CD14-positive monocyte (primary cell): ENCODE measurements at regions not wholly inside any gene's neighbourhood (a gene's known extent, or its start where the extent isn't known, plus 50 kb on each side); places are given as distances from the start of the nearest gene placed in this dataset.

ENCODE experiments used
- DNase-seq, 3 donors: peaks; one replicate each; pipeline ENCODE4 v3.0.0-alpha.2; 2011 to 2022
- H2AFZ ChIP-seq: 2 replicates; pipeline ENCODE4 v1.6.0; 2012; ENCODE audit warnings: mild to moderate bottlenecking, low read depth, low read length, inconsistent platforms; ENCODE audit not compliant: insufficient read depth, poor library complexity, severe bottlenecking
- H3K27ac ChIP-seq, 2 donors: 1 replicate in 1 of 2; 2 replicates in 1 of 2; pipeline ENCODE4 v1.5.1; 2012 to 2013; ENCODE audit warnings: low read length in 2 of 2, control low read depth in 1 of 2, inconsistent platforms in 1 of 2, low read depth in 1 of 2, mild to moderate bottlenecking in 1 of 2
- H3K27me3 ChIP-seq, 2 donors: one replicate each; pipeline versions ENCODE4 v1.6.0 to v1.6.1; 2011 to 2013; ENCODE audit warnings: low read length in 2 of 2; ENCODE audit not compliant: control insufficient read depth in 2 of 2, insufficient read depth in 2 of 2
- H3K36me3 ChIP-seq, 2 donors: replicated peaks in 1 of 2; 1 replicate in 1 of 2; 2 replicates in 1 of 2; pipeline versions ENCODE4 v1.5.1 to v1.6.1; 2012 to 2013; ENCODE audit warnings: low read length in 2 of 2, control low read depth in 1 of 2, inconsistent platforms in 1 of 2, mild to moderate bottlenecking in 1 of 2; ENCODE audit not compliant: insufficient read depth in 2 of 2, control insufficient read depth in 1 of 2
- H3K4me1 ChIP-seq, 2 donors: 1 replicate in 1 of 2; 2 replicates in 1 of 2; pipeline versions ENCODE4 v1.5.1 to v1.6.1; 2012 to 2013; ENCODE audit warnings: low read length in 2 of 2, control low read depth in 1 of 2, inconsistent platforms in 1 of 2, mild to moderate bottlenecking in 1 of 2, moderate library complexity in 1 of 2; ENCODE audit not compliant: insufficient read depth in 2 of 2, control insufficient read depth in 1 of 2
- H3K4me2 ChIP-seq: replicated peaks from 2 replicates; pipeline ENCODE3; 2012; ENCODE audit warnings: low read length, moderate library complexity, mild to moderate bottlenecking; ENCODE audit not compliant: poor library complexity, severe bottlenecking; ENCODE audit errors: extremely low read depth
- H3K4me3 ChIP-seq, 3 experiments: fragments of 200-600 bp in 1 of 3; sonication (generic) in 1 of 3; replicated peaks in 1 of 3; 1 replicate in 2 of 3; 2 replicates in 1 of 3; pipeline ENCODE4 v1.5.1; 2011 to 2013; ENCODE audit warnings: low read length in 3 of 3, mild to moderate bottlenecking in 3 of 3, control low read depth in 2 of 3, low read depth in 2 of 3, inconsistent platforms in 1 of 3, moderate library complexity in 1 of 3
- H3K79me2 ChIP-seq: 2 replicates; pipeline ENCODE4 v1.6.0; 2012; ENCODE audit warnings: mild to moderate bottlenecking, control low read depth, inconsistent platforms, low read length, moderate library complexity; ENCODE audit not compliant: insufficient read depth
- H3K9ac ChIP-seq: 2 replicates; pipeline ENCODE4 v1.6.0; 2017; ENCODE audit warnings: low read length, mild to moderate bottlenecking; ENCODE audit not compliant: insufficient read depth, poor library complexity, severe bottlenecking
- H3K9me3 ChIP-seq, 2 donors: replicated peaks in 1 of 2; 1 replicate in 1 of 2; 2 replicates in 1 of 2; pipeline versions ENCODE4 v1.5.1 to v1.6.1; 2012 to 2013; ENCODE audit warnings: low read length in 2 of 2, control low read depth in 1 of 2; ENCODE audit not compliant: control insufficient read depth in 1 of 2, insufficient read depth in 1 of 2
- H4K20me1 ChIP-seq: 2 replicates; pipeline ENCODE4 v1.6.0; 2012; ENCODE audit warnings: mild to moderate bottlenecking, low read length, control low read depth, moderate library complexity; ENCODE audit not compliant: insufficient read depth
- H3K27ac Mint-ChIP-seq, 7 donors: one replicate each; pipeline ENCODE4 v1.8.0; 2020; ENCODE audit warnings: mild to moderate bottlenecking in 7 of 7, mixed read lengths in 7 of 7, moderate library complexity in 6 of 7, inconsistent platforms in 2 of 7
- H3K27me3 Mint-ChIP-seq, 3 donors: one replicate each; pipeline ENCODE4 v1.8.0; 2021 to 2022; ENCODE audit warnings: low read depth in 3 of 3, mild to moderate bottlenecking in 3 of 3, mixed read lengths in 3 of 3, moderate library complexity in 3 of 3, inconsistent platforms in 1 of 3
- H3K36me3 Mint-ChIP-seq, 2 donors: one replicate each; pipeline ENCODE4 v1.8.0; 2020; ENCODE audit warnings: mixed read lengths in 2 of 2, inconsistent platforms in 1 of 2, mild to moderate bottlenecking in 1 of 2
- H3K4me1 Mint-ChIP-seq: one replicate; pipeline ENCODE4 v1.8.0; 2020; ENCODE audit warnings: mild to moderate bottlenecking, mixed read lengths
- H3K4me3 Mint-ChIP-seq, 2 donors: one replicate each; pipeline ENCODE4 v1.8.0; 2020; ENCODE audit warnings: mild to moderate bottlenecking in 2 of 2, mixed read lengths in 2 of 2, moderate library complexity in 1 of 2
- H3K9me3 Mint-ChIP-seq, 7 donors: one replicate each; pipeline ENCODE4 v1.8.0; 2020 to 2022; ENCODE audit warnings: mixed read lengths in 7 of 7, mild to moderate bottlenecking in 6 of 7, moderate library complexity in 6 of 7, inconsistent platforms in 2 of 7
- WGBS: methylation state at CpG from one replicate; pipeline ENCODE4 v1.1.5; 2013; ENCODE audit warnings: missing lambda C conversion rate; ENCODE audit not compliant: insufficient coverage; 5-methylcytosine and 5-hydroxymethylcytosine counted together
- intact Hi-C, 2 donors: fragments of 100-400 bp; cut with micrococcal nuclease; formaldehyde crosslinking; loops; one replicate each; pipeline versions ENCODE4 v1.15.0 to v1.15.1; 2023
- TF ChIP-seq, protein P1 (sequence below): fragments of 200-600 bp; IDR thresholded peaks from one replicate; pipeline ENCODE4 v1.8.0; 2022; ENCODE audit warnings: antibody characterized with exemption, mild to moderate bottlenecking

DNA sequence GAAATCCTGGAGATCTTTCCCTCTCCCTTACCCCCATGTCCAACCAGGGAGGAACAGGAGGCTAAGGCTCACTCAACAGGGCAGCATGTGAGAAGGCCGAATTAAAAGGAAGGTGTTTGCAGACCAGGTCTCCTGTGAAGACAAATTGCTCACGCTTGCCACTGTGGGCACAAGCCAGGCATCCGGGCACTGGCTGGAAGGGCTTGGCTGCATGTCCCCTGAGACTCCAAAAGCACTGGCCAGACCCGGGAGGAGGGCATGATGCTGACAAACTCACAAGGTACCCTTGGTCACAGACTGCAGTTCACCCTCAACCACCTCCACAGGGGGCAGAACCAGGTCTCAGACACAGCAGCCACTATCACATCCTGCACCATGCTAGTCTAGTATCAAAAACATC is 113.7 kb upstream of the NSMCE3 start:
- intact Hi-C loops: no loop called here
- no peak overlapping the region for H3K4me3 ChIP-seq
- H3K4me2 ChIP-seq: no peak overlapping the region
- 91% methylated on average over 4 of the region's 4 CpGs for whole genome bisulfite sequencing
- Mint-ChIP-seq H3K27ac (no peak overlapping the region), H3K36me3 (no peaks in the 10 kb centered on the region), H3K4me3 (no peak overlapping the region), H3K9me3 (peaks cover 3 to 13% (median 5%) of the 10 kb centered on the region in 7 donors), H3K4me1 (no peaks in the 10 kb centered on the region), H3K27me3 (peaks cover 0 to 6% (median 1%) of the 10 kb centered on the region in 3 donors)
- H3K27ac ChIP-seq: no peak overlapping the region
- DNase-seq: no peak
- no peaks in the 10 kb centered on the region for H3K36me3 ChIP-seq
- H3K79me2 ChIP-seq: no peaks in the 10 kb centered on the region
- no peaks in the 10 kb centered on the region for H3K27me3 ChIP-seq
- no peak overlapping the region for H2AFZ ChIP-seq
- H3K9ac ChIP-seq: no peak overlapping the region
- H4K20me1 ChIP-seq: no peaks in the 10 kb centered on the region
- TF ChIP-seq, protein P1, sequence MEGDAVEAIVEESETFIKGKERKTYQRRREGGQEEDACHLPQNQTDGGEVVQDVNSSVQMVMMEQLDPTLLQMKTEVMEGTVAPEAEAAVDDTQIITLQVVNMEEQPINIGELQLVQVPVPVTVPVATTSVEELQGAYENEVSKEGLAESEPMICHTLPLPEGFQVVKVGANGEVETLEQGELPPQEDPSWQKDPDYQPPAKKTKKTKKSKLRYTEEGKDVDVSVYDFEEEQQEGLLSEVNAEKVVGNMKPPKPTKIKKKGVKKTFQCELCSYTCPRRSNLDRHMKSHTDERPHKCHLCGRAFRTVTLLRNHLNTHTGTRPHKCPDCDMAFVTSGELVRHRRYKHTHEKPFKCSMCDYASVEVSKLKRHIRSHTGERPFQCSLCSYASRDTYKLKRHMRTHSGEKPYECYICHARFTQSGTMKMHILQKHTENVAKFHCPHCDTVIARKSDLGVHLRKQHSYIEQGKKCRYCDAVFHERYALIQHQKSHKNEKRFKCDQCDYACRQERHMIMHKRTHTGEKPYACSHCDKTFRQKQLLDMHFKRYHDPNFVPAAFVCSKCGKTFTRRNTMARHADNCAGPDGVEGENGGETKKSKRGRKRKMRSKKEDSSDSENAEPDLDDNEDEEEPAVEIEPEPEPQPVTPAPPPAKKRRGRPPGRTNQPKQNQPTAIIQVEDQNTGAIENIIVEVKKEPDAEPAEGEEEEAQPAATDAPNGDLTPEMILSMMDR: no peak
- peaks cover 0 to 3% of the 10 kb centered on the region in 2 donors for H3K9me3 ChIP-seq
- no peaks in the 10 kb centered on the region for H3K4me1 ChIP-seq

DNA sequence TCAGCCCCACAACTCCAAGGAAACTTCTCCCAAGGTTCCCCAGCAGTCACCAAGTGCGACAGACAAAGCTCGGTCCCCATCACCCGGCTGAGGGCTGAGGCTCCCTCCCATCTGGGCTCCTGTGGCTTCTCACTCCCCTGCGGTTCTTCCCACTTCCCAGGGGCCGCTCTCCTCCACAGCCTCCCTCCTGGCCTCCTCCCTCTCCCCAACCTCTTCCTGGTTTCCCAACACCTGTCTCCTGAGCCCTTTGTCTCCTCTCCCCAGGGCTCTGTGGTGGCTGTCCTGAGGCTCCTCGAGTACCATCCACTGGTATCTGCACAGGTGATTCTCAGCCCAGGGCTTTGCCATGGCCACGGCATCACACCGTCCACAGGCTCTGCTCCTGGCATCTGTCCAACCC is 113.2 kb upstream of the NSMCE3 start:
- Histone ChIP-seq H2AFZ (no peak overlapping the region), H3K4me1 (no peaks in the 10 kb centered on the region), H3K27ac (no peak overlapping the region), H3K27me3 (no peaks in the 10 kb centered on the region), H3K4me3 (no peak overlapping the region), H3K9me3 (peaks cover 0 to 3% of the 10 kb centered on the region in 2 donors), H3K79me2 (no peaks in the 10 kb centered on the region), H3K4me2 (no peak overlapping the region), H3K36me3 (no peaks in the 10 kb centered on the region), H3K9ac (no peak overlapping the region), H4K20me1 (no peaks in the 10 kb centered on the region)
- Mint-ChIP-seq H3K36me3 (no peaks in the 10 kb centered on the region), H3K4me3 (peak overlapping the region in 1 of 2 donors; percentile 28), H3K4me1 (no peaks in the 10 kb centered on the region), H3K9me3 (peaks cover 3 to 13% (median 5%) of the 10 kb centered on the region in 7 donors), H3K27ac (no peak overlapping the region), H3K27me3 (peaks cover 0 to 6% (median 1%) of the 10 kb centered on the region in 3 donors)
- intact Hi-C loops: no loop called here
- TF ChIP-seq, protein P1: no peak
- DNase-seq: no peak
- WGBS: 51% methylated on average over 6 of the region's 8 CpGs
